ENCODE measurements at regions not wholly inside any gene's neighbourhood (a gene's known extent, or its start where the extent isn't known, plus 50 kb on each side); places are given as distances from the start of the nearest gene placed in this dataset.
"Not testable (repeated sequence)": the region's sequence is repeated elsewhere in the genome, so short reads cannot be mapped to it uniquely, and the experiment has no call there.

GRCh38 chr5:67858471-67859031 lies 357.0 kb upstream of the PIK3R1 start:
- Histone ChIP-seq H3K9me3 (no peaks in the 10 kb centered on the region), H3K4me3 (no peak overlapping the region), H3K36me3 (no peaks in the 10 kb centered on the region), H3K27me3 (no peaks in the 10 kb centered on the region), H3K4me1 (ENCODE audit: insufficient read depth) (no peaks in the 10 kb centered on the region), H3K27ac (no peak overlapping the region)
- DNase-seq = no peak
- intact Hi-C loops (cut with DNase I) = no loop called here
- WGBS, 3 donors = 78 to 83% (median 82%) methylated on average over 5 of the region's 5 CpGs
- no peak for TF ChIP-seq EP300 (IDR thresholded peaks at IDR 0.05)
- no peak for TF ChIP-seq POLR2A (IDR thresholded peaks at IDR 0.05)
- TF ChIP-seq CTCF (IDR thresholded peaks at IDR 0.05) = no peak

- WGBS, 3 donors = 80 to 97% (median 84%) methylated on average over 1 of the region's 1 CpG
- Histone ChIP-seq H3K36me3 (no peaks in the 10 kb centered on the region), H3K4me1 (ENCODE audit: insufficient read depth) (no peaks in the 10 kb centered on the region), H3K9me3 (no peaks in the 10 kb centered on the region), H3K27ac (no peak overlapping the region), H3K4me3 (no peak overlapping the region), H3K27me3 (no peaks in the 10 kb centered on the region)
- TF ChIP-seq POLR2A (IDR thresholded peaks at IDR 0.05) (no peak), EP300 (IDR thresholded peaks at IDR 0.05) (no peak), CTCF (IDR thresholded peaks at IDR 0.05) (no peak)
- intact Hi-C loops (cut with DNase I) = no loop called here
- DNase-seq = no peak
Observed at GRCh38 chr5:67857502-67857901, 358.1 kb upstream of the PIK3R1 start.

- DNase-seq = no peak
- intact Hi-C loops (cut with DNase I) = no loop called here
Observed at GRCh38 chr5:67855523-67855922, 360.0 kb upstream of the PIK3R1 start.

GRCh38 chr5:67850906-67851305 lies 364.6 kb upstream of the PIK3R1 start:
- intact Hi-C loops (cut with DNase I); DNase-seq; H3K4me1 ChIP-seq (ENCODE audit: insufficient read depth); H3K4me3 ChIP-seq; H3K36me3 ChIP-seq; H3K9me3 ChIP-seq; H3K27ac ChIP-seq; H3K27me3 ChIP-seq: not testable (repeated sequence)
- 83 to 93% (median 89%) methylated on average over 5 of the region's 5 CpGs for WGBS, 3 donors

More at GRCh38 chr5:67855523-67855922, 360.0 kb upstream of the PIK3R1 start:
- Histone ChIP-seq H3K27me3 (no peaks in the 10 kb centered on the region), H3K9me3 (no peaks in the 10 kb centered on the region), H3K4me3 (no peak overlapping the region), H3K36me3 (no peaks in the 10 kb centered on the region), H3K27ac (no peak overlapping the region), H3K4me1 (ENCODE audit: insufficient read depth) (no peaks in the 10 kb centered on the region)
- TF ChIP-seq POLR2A (IDR thresholded peaks at IDR 0.05) (no peak), CTCF (IDR thresholded peaks at IDR 0.05) (no peak), EP300 (IDR thresholded peaks at IDR 0.05) (no peak)
- 59 to 62% (median 61%) methylated on average over 5 of the region's 5 CpGs for WGBS, 3 donors

- WGBS, 3 donors = 84 to 91% (median 91%) methylated on average over 3 of the region's 3 CpGs
- Histone ChIP-seq H3K36me3 (no peaks in the 10 kb centered on the region), H3K4me3 (no peak overlapping the region), H3K4me1 (ENCODE audit: insufficient read depth) (no peaks in the 10 kb centered on the region), H3K27me3 (no peaks in the 10 kb centered on the region), H3K27ac (no peak overlapping the region), H3K9me3 (no peaks in the 10 kb centered on the region)
- no peak for DNase-seq
- intact Hi-C loops (cut with DNase I) = no loop called here
- TF ChIP-seq CTCF (IDR thresholded peaks at IDR 0.05) (no peak), EP300 (IDR thresholded peaks at IDR 0.05) (no peak), POLR2A (IDR thresholded peaks at IDR 0.05) (no peak)
Observed at GRCh38 chr5:67844924-67845323, 370.6 kb upstream of the PIK3R1 start.
